Upper lobe of right lung (tissue), 1 donor: ENCODE measurements at regions not wholly inside any gene's neighbourhood (a gene's known extent, or its start where the extent isn't known, plus 50 kb on each side); places are given as distances from the start of the nearest gene placed in this dataset.

ENCODE experiments used
- ATAC-seq: fragments of 200-7000 bp; cut with Tn5 transposase; one replicate; pipeline ENCODE4 v1.9.1; 2020; ENCODE audit warnings: mild to moderate bottlenecking, moderate library complexity
- DNase-seq: peaks from one replicate; pipeline ENCODE4 v3.0.0-alpha.2; 2020
- H3K27ac ChIP-seq: fragments of 200-600 bp; one replicate; pipeline ENCODE4 v1.8.0; 2022
- H3K27me3 ChIP-seq: fragments of 200-600 bp; one replicate; pipeline ENCODE4 v1.8.0; 2022; ENCODE audit warnings: mild to moderate bottlenecking
- H3K36me3 ChIP-seq: fragments of 200-600 bp; one replicate; pipeline ENCODE4 v1.8.0; 2022
- H3K4me1 ChIP-seq: fragments of 200-600 bp; one replicate; pipeline ENCODE4 v1.8.0; 2022
- H3K4me3 ChIP-seq: fragments of 200-600 bp; one replicate; pipeline ENCODE4 v1.8.0; 2022; ENCODE audit warnings: mild to moderate bottlenecking
- H3K9me3 ChIP-seq: fragments of 200-600 bp; one replicate; pipeline ENCODE4 v1.8.0; 2022
- intact Hi-C: fragments of 100-400 bp; cut with DNase I; formaldehyde crosslinking; loops from one replicate; pipeline ENCODE4 v1.11.0; 2022
- TF ChIP-seq, protein P1 (sequence below): fragments of 200-600 bp; IDR thresholded peaks from one replicate; pipeline ENCODE4 v1.8.0; 2022; ENCODE audit warnings: antibody characterized with exemption
- donor health status: DM: no; HTN: yes; CAD: no; lungs with severe emphysema.

DNA sequence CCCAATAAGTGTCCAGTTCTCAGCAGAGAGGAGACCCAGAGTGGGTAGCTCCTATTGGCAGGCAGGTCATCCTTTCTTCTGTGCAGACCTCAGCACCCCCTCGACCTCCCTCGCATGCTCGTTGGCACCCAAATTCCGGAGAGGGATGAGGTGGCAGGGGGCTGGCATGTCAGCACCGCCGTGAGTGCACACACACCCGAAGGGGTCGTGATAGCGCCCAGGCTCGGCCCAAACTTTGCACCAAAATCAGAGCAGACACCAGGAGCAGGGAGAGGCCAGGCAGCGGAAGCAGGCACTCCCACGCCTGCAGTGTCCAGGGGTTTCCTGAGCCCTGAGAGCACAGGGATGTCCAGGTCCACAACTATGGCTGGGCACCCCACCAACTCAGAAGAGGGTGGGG, 1503.8 kb upstream of the PCDH20 start:
- Histone ChIP-seq H3K27me3 (no peaks in the 10 kb centered on the region), H3K4me3 (no peak overlapping the region), H3K27ac (no peak overlapping the region), H3K9me3 (no peaks in the 10 kb centered on the region), H3K36me3 (no peaks in the 10 kb centered on the region), H3K4me1 (no peaks in the 10 kb centered on the region)
- TF ChIP-seq, protein P1, sequence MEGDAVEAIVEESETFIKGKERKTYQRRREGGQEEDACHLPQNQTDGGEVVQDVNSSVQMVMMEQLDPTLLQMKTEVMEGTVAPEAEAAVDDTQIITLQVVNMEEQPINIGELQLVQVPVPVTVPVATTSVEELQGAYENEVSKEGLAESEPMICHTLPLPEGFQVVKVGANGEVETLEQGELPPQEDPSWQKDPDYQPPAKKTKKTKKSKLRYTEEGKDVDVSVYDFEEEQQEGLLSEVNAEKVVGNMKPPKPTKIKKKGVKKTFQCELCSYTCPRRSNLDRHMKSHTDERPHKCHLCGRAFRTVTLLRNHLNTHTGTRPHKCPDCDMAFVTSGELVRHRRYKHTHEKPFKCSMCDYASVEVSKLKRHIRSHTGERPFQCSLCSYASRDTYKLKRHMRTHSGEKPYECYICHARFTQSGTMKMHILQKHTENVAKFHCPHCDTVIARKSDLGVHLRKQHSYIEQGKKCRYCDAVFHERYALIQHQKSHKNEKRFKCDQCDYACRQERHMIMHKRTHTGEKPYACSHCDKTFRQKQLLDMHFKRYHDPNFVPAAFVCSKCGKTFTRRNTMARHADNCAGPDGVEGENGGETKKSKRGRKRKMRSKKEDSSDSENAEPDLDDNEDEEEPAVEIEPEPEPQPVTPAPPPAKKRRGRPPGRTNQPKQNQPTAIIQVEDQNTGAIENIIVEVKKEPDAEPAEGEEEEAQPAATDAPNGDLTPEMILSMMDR = no peak
- no peak for ATAC-seq
- intact Hi-C loops = no loop called here
- peak; percentile 48 for DNase-seq

DNA sequence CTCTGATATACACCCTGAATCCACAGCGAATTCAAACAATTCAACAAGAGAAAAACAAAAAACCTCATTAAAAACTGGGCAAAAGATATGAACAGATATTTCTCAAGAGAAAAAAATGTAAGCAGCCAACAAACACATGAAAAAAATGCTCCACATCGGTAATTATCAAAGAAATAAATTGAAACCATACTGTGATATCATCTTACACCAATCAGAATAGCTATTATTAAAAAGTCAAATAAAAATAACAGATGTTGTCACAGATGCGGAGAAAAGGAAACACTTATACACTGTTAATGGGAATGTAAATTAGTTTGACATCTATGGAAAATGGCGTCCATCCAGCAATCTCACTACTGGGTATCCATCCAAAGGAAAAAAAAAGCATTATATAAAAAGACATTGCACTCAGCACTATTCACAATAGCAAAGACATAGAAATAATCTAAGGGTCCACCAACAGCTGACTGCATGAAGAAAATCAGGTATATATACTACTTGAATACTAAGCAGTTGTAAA, 1495.0 kb upstream of the PCDH20 start:
- Histone ChIP-seq H3K36me3 (no peaks in the 10 kb centered on the region), H3K4me3 (no peak overlapping the region), H3K9me3 (no peaks in the 10 kb centered on the region), H3K27me3 (no peaks in the 10 kb centered on the region), H3K4me1 (no peaks in the 10 kb centered on the region), H3K27ac (no peak overlapping the region)
- ATAC-seq (no peak), DNase-seq (no peak)
- TF ChIP-seq, protein P1 = no peak
- intact Hi-C loops = no loop called here

DNA sequence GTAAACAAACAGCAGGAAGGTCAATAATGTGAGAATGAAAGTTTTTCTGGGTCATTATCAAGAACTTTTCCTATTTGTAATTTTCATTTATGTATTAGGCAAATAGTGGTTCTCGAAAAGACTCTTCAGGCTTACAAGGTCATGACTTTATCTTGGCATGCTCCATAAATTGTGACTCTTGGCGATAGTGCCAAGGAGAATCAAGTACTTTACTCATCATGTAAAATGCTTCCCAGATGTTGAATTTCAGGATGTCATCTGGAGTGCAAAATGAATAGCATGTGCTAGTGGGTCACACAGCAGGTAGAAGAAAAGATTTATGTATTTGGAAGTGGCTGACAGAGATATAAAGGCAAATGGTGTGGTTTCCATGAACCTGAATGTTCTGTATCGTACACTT, 1492.7 kb upstream of the PCDH20 start:
- intact Hi-C loops = no loop called here

DNA sequence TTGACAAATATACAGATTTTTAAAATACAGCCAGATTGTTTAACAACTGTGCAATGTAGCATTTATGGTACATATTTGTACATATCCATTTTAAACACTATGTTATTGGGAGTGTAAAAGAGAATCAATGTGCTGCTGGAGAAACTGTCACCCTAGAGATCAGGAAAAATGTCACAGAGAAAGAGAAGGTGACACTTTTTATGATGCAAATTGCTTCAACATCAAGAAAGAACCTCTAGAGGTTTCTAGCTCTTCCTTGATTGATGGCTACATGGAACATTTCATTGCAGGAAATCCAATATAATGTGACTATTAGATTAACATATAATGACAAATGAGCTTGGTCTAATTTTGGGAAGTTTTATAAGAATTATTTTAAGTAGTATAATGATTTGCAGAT, 1491.2 kb upstream of the PCDH20 start:
- intact Hi-C loops = no loop called here
- H3K27ac ChIP-seq = no peak overlapping the region
- ATAC-seq = no peak
- H3K4me1 ChIP-seq = no peaks in the 10 kb centered on the region
- H3K36me3 ChIP-seq = no peaks in the 10 kb centered on the region
- H3K27me3 ChIP-seq = no peaks in the 10 kb centered on the region
- H3K4me3 ChIP-seq = no peak overlapping the region
- TF ChIP-seq, protein P1 = no peak
- DNase-seq = no peak
- no peaks in the 10 kb centered on the region for H3K9me3 ChIP-seq

More for the DNA sequence above, 1492.7 kb upstream of the PCDH20 start:
- TF ChIP-seq, protein P1 = no peak
- ATAC-seq (no peak), DNase-seq (no peak)
- Histone ChIP-seq H3K36me3 (no peaks in the 10 kb centered on the region), H3K4me3 (no peak overlapping the region), H3K9me3 (no peaks in the 10 kb centered on the region), H3K4me1 (no peaks in the 10 kb centered on the region), H3K27me3 (no peaks in the 10 kb centered on the region), H3K27ac (no peak overlapping the region)

DNA sequence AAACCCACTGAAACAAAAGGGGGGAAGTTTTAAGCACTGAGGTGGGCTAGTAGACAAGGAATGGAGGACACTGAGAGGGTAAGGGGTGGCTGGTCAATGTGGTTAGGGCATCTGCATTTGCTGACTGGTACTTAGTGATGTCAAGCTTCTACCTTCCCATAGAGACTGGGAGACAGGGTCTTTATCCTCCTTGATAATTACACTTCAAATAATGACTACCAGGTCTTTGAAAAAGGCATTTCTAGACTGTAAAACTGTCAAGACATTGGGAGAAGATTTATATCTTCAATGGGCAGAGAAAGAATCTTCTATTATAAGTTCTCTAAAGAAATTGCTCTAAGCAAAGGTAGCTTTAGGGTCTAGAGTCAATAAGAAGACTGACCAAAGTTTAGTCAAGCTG, 1490.8 kb upstream of the PCDH20 start:
- Histone ChIP-seq H3K36me3 (no peaks in the 10 kb centered on the region), H3K27ac (no peak overlapping the region), H3K27me3 (no peaks in the 10 kb centered on the region), H3K4me1 (no peaks in the 10 kb centered on the region), H3K4me3 (no peak overlapping the region), H3K9me3 (no peaks in the 10 kb centered on the region)
- DNase-seq (no peak), ATAC-seq (no peak)
- intact Hi-C loops = no loop called here
- TF ChIP-seq, protein P1 = no peak

DNA sequence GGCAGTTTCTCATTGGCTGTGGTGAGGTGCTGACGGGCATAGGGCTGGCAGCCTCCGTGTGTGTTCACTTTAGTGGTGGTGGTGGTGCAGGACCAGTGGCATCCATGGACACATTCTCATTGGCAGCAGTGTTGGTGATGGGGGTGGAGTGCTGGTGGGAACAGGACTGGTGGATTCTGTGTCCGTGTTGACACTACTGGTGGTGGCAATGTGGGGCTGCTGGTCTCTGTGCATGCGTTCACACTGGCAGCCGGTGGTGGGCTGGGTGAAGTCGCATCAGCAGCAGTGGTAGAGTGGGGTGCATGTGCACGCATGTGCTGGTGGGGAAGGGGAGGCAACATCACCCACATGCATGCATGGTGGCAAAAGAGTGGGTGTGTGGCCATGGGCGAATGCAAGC, 1471.4 kb upstream of the PCDH20 start:
- no peak overlapping the region for H3K4me3 ChIP-seq
- no peaks in the 10 kb centered on the region for H3K27me3 ChIP-seq
- no peaks in the 10 kb centered on the region for H3K9me3 ChIP-seq
- peak; percentile 19 for ATAC-seq
- peak; percentile 27 for DNase-seq
- TF ChIP-seq, protein P1 = no peak
- no peaks in the 10 kb centered on the region for H3K4me1 ChIP-seq
- no peak overlapping the region for H3K27ac ChIP-seq
- H3K36me3 ChIP-seq = no peaks in the 10 kb centered on the region
- intact Hi-C loops = no loop called here
